HG02759 (cell line): ENCODE measurements at regions not wholly inside any gene's neighbourhood (a gene's known extent, or its start where the extent isn't known, plus 50 kb on each side); places are given as distances from the start of the nearest gene placed in this dataset.

Experiments
- ATAC-seq: cut with Tn5 transposase; IDR thresholded peaks from one replicate; pipeline ENCODE4 v1.9.1; 2021; ENCODE audit warnings: mild to moderate bottlenecking, moderate library complexity; ENCODE audit not compliant: unreplicated experiment

- no peak for ATAC-seq
These were observed 577.0 kb upstream of the DAB2 start for GRCh38 chr5:40001796-40002195.

GRCh38 chr5:39998518-39998917 lies 573.7 kb upstream of the DAB2 start:
- no peak for ATAC-seq

- no peak for ATAC-seq
These were observed 571.2 kb upstream of the DAB2 start for GRCh38 chr5:39995990-39996389.

- no peak for ATAC-seq
These were observed 567.9 kb upstream of the DAB2 start for GRCh38 chr5:39992617-39993202.

- ATAC-seq = no peak
These were observed 561.8 kb upstream of the DAB2 start for GRCh38 chr5:39986614-39987013.

GRCh38 chr5:39980056-39980455 lies 555.3 kb upstream of the DAB2 start:
- ATAC-seq = no peak

GRCh38 chr5:39977066-39977655 lies 552.4 kb upstream of the DAB2 start:
- ATAC-seq = no peak

- peak; percentile 59 for ATAC-seq
These were observed 545.5 kb upstream of the DAB2 start for GRCh38 chr5:39970117-39970798.

- ATAC-seq = no peak
These were observed 543.6 kb upstream of the DAB2 start for GRCh38 chr5:39968381-39968780.

- ATAC-seq = no peak
These were observed 530.4 kb upstream of the DAB2 start for GRCh38 chr5:39955156-39955555.

- no peak for ATAC-seq
These were observed 526.3 kb upstream of the DAB2 start for GRCh38 chr5:39951070-39951469.

GRCh38 chr5:39948867-39949468 lies 524.2 kb upstream of the DAB2 start:
- peak; percentile 93 for ATAC-seq

GRCh38 chr5:39948341-39948740 lies 523.6 kb upstream of the DAB2 start:
- ATAC-seq = no peak

GRCh38 chr5:39947657-39948056 lies 522.9 kb upstream of the DAB2 start:
- ATAC-seq = no peak

GRCh38 chr5:39946356-39947045 lies 521.7 kb upstream of the DAB2 start:
- ATAC-seq = no peak

GRCh38 chr5:39945870-39946269 lies 521.1 kb upstream of the DAB2 start:
- ATAC-seq = no peak

GRCh38 chr5:39943811-39944210 lies 519.0 kb upstream of the DAB2 start:
- ATAC-seq = no peak

- no peak for ATAC-seq
These were observed 517.8 kb upstream of the DAB2 start for GRCh38 chr5:39942606-39943005.

- no peak for ATAC-seq
These were observed 516.6 kb upstream of the DAB2 start for GRCh38 chr5:39941416-39941815.

GRCh38 chr5:39934830-39935229 lies 510.1 kb upstream of the DAB2 start:
- no peak for ATAC-seq

- no peak for ATAC-seq
These were observed 508.3 kb upstream of the DAB2 start for GRCh38 chr5:39933061-39933460.

- ATAC-seq = no peak
These were observed 503.9 kb upstream of the DAB2 start for GRCh38 chr5:39928709-39929108.
